GM12878 (cell line): ENCODE measurements at regions not wholly inside any gene's neighbourhood (a gene's known extent, or its start where the extent isn't known, plus 50 kb on each side); places are given as distances from the start of the nearest gene placed in this dataset.

Experiments used
- ATAC-seq: fragments of 200-7000 bp; cut with Tn5 transposase; 3 replicates; pipeline ENCODE4 v1.9.1; 2020; ENCODE audit warnings: mild to moderate bottlenecking, moderate library complexity
- BruUV-seq: library from RNA; stranded (reverse); fragments of 400-500 nt; replicated peaks from 2 replicates; lab custom pipeline; 2021; lab: Mats Ljungman, UMichigan
- CTCF ChIA-PET: fragments of 300-600 bp; sonication (Branson Sonifier 250); formaldehyde crosslinking; extraction: SDS; loops from one replicate; lab custom pipeline; 2021; ENCODE audit warnings: inconsistent platforms; lab: Yijun Ruan, JAX
- POLR2A ChIA-PET: fragments of 350-600 bp; formaldehyde crosslinking; extraction: SDS; loops from one replicate; lab custom pipeline; 2021; ENCODE audit warnings: inconsistent platforms; lab: Charles Lee
- RAD21 ChIA-PET: fragments of 300-600 bp; sonication (Branson Sonifier 250); formaldehyde crosslinking; loops from one replicate; lab custom pipeline; 2023; ENCODE audit warnings: antibody characterized with exemption; ENCODE audit not compliant: unreplicated experiment; lab: Charles Lee
- SMC1A ChIA-PET: fragments of 300-600 bp; sonication (Branson Sonifier 250); formaldehyde crosslinking; loops from one replicate; lab custom pipeline; 2023; ENCODE audit not compliant: unreplicated experiment, uncharacterized antibody; lab: Charles Lee
- DNase-seq: peaks from one replicate; pipeline ENCODE4 v3.0.0-alpha.2; 2011; ENCODE audit warnings: low read depth, low spot score
- FAIRE-seq: peaks from 3 replicates; lab custom pipeline; 2011; peaks lifted over from hg19 to GRCh38; lab: Jason Lieb, UNC
- H2AFZ ChIP-seq: 2 replicates; pipeline ENCODE4 v1.6.0; 2011; ENCODE audit warnings: low read depth, low read length, control low read depth; ENCODE audit not compliant: control insufficient read depth
- H3K27ac ChIP-seq: 2 replicates; pipeline ENCODE4 v1.5.1; 2011; ENCODE audit warnings: control low read depth; ENCODE audit not compliant: control insufficient read depth, insufficient read depth
- H3K27me3 ChIP-seq, 2 experiments: replicated peaks in 1 of 2; 2 replicates each; pipeline versions ENCODE4 v1.6.0 to v1.6.1; 2011; ENCODE audit warnings: low read length in 1 of 2; ENCODE audit not compliant: control insufficient read depth in 2 of 2, insufficient read depth in 2 of 2
- H3K36me3 ChIP-seq, 2 experiments: 2 replicates each; pipeline ENCODE4 v1.5.1; 2011; ENCODE audit warnings: low read length in 1 of 2; ENCODE audit not compliant: control insufficient read depth in 2 of 2, insufficient read depth in 2 of 2
- H3K4me1 ChIP-seq: 2 replicates; pipeline ENCODE4 v1.6.1; 2011; ENCODE audit warnings: mild to moderate bottlenecking, low read length, moderate library complexity, mixed read lengths; ENCODE audit not compliant: control insufficient read depth, insufficient read depth
- H3K4me2 ChIP-seq: 2 replicates; pipeline ENCODE4 v1.6.0; 2011; ENCODE audit warnings: control low read depth; ENCODE audit not compliant: control insufficient read depth, insufficient read depth
- H3K4me3 ChIP-seq: fragments of 200-600 bp; sonication (generic); 2 replicates; pipeline ENCODE4 v1.5.1; 2016
- H3K79me2 ChIP-seq: 2 replicates; pipeline ENCODE4 v1.6.0; 2011; ENCODE audit warnings: low read length; ENCODE audit not compliant: control insufficient read depth, insufficient read depth
- H3K9ac ChIP-seq: 2 replicates; pipeline ENCODE4 v1.8.0; 2011; ENCODE audit warnings: low read length, control low read depth, mixed read lengths; ENCODE audit not compliant: control insufficient read depth, insufficient read depth
- H3K9me3 ChIP-seq: replicated peaks from 3 replicates; pipeline ENCODE4 v1.5.1; 2011; ENCODE audit warnings: mild to moderate bottlenecking, low read length; ENCODE audit not compliant: control insufficient read depth, insufficient read depth
- H4K20me1 ChIP-seq: 2 replicates; pipeline ENCODE4 v1.6.0; 2011; ENCODE audit not compliant: control insufficient read depth, insufficient read depth
- ASH2L ChIP-seq: fragments of 300-600, 200-600 bp; sonication (generic); IDR thresholded peaks from 2 replicates; pipeline ENCODE4 v1.6.1; 2017; ENCODE audit warnings: low read depth, mild to moderate bottlenecking, borderline replicate concordance
- DPF2 ChIP-seq: fragments of 450-650 bp; IDR thresholded peaks from 2 replicates; pipeline ENCODE4 v1.6.1; 2017; ENCODE audit warnings: mild to moderate bottlenecking
- GATAD2B ChIP-seq: fragments of 450-650 bp; conservative IDR thresholded peaks from 2 replicates; pipeline ENCODE4 v1.6.1; 2017; ENCODE audit warnings: low read depth, mild to moderate bottlenecking, moderate library complexity
- NFYA ChIP-seq: IDR thresholded peaks from 2 replicates; pipeline ENCODE4 v1.6.1; 2011; ENCODE audit warnings: low read depth, mild to moderate bottlenecking, low read length, improper control_type of control experiment, borderline replicate concordance
- POLR2AphosphoS2 ChIP-seq: IDR thresholded peaks from 2 replicates; pipeline ENCODE4 v1.6.1; 2011; ENCODE audit warnings: low read depth, mild to moderate bottlenecking, low read length, improper control_type of control experiment, moderate library complexity
- ZNF24 ChIP-seq: fragments of 450-650 bp; IDR thresholded peaks from 2 replicates; pipeline ENCODE4 v1.6.1; 2017; ENCODE audit warnings: antibody characterized with exemption, mild to moderate bottlenecking
- WGBS: methylation state at CpG from one replicate; pipeline ENCODE4 v1.1.6; 2016; ENCODE audit warnings: low lambda C conversion rate; ENCODE audit not compliant: insufficient replicate concordance, insufficient coverage; ENCODE audit errors: missing lambda C conversion rate; 5-methylcytosine and 5-hydroxymethylcytosine counted together
- in situ Hi-C: fragments of 300-500 bp; cut with MboI; formaldehyde crosslinking; loops from 9 replicates; pipeline ENCODE4 v1.14.3; 2018; ENCODE audit warnings: mixed read lengths
- intact Hi-C: fragments of 100-400 bp; cut with micrococcal nuclease; formaldehyde crosslinking; loops from one replicate; pipeline ENCODE4 v1.14.2; 2022; ENCODE audit not compliant: unreplicated experiment
- TF ChIP-seq, protein P1 (sequence below): fragments of 450-650 bp; IDR thresholded peaks from 2 replicates; pipeline ENCODE4 v1.6.1; 2016; ENCODE audit warnings: mild to moderate bottlenecking
- TF ChIP-seq, protein P2 (sequence below): IDR thresholded peaks from 2 replicates; pipeline ENCODE4 v1.6.1; 2011; ENCODE audit warnings: borderline replicate concordance, low read depth, mild to moderate bottlenecking, moderate library complexity, mixed read lengths, low read length; ENCODE audit not compliant: insufficient read depth; ENCODE audit errors: extremely low read length
- TF ChIP-seq, protein P3 (sequence below), 3 experiments: IDR thresholded peaks in 2 of 3; conservative IDR thresholded peaks in 1 of 3; 2 replicates each; pipeline ENCODE4 v1.5.1; 2011; ENCODE audit warnings: low read depth in 3 of 3, low read length in 3 of 3, mild to moderate bottlenecking in 3 of 3, control low read depth in 2 of 3, moderate library complexity in 2 of 3, inconsistent platforms in 1 of 3, mixed read lengths in 1 of 3; ENCODE audit not compliant: control insufficient read depth in 2 of 3, insufficient read depth in 1 of 3; ENCODE audit errors: extremely low read depth in 1 of 3

DNA sequence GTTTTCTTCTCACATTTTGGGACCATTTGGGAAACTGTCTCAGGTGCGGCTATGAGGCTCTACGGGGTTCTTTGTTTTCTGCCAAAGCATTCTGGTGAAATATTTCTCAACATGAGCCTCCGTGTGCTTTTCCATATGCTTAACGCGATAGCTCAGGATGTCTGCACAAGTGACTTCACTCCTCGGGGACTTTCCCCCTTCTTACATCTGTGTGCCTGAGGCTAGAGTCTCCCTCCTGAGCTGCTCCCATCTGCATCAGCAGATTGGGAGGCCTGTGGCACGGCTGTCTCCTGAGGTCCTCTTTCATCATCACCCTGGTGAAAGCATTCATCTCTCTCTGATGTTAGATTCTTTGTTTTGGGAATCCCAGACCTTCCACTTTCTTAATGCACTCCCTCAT is 1190.9 kb downstream of the TYW1 start:
- in situ Hi-C loops: no loop called here

DNA sequence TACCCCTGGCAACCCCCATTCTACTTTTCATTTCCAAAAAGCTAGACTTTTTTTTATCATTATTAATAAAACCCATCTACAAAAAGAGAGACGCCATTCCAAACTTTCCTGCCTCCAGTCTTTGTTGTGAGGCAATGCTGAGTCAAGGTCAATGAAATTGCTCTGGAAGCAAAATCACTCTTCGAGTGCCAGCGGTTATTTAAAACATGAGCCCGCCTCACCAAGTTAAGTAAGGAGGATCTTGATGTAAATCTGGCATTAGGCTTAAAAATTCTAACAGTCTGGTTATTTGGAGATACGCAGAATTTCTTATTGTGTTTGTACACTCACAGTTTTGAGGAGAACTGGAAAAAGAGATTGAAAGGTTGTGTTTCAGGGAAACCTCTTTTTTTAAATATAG is 1196.3 kb downstream of the TYW1 start:
- intact Hi-C loops: no loop called here
- WGBS: 27% methylated on average over 5 of the region's 5 CpGs
- H3K4me1 ChIP-seq: no peaks in the 10 kb centered on the region
- POLR2A ChIA-PET: no interaction called here
- DNase-seq (no peak), ATAC-seq (no peak), FAIRE-seq (no peak)
- no peaks in the 10 kb centered on the region for H3K9me3 ChIP-seq
- no peaks in the 10 kb centered on the region for H4K20me1 ChIP-seq
- no peak for TF ChIP-seq GATAD2B
- TF ChIP-seq, protein P1, sequence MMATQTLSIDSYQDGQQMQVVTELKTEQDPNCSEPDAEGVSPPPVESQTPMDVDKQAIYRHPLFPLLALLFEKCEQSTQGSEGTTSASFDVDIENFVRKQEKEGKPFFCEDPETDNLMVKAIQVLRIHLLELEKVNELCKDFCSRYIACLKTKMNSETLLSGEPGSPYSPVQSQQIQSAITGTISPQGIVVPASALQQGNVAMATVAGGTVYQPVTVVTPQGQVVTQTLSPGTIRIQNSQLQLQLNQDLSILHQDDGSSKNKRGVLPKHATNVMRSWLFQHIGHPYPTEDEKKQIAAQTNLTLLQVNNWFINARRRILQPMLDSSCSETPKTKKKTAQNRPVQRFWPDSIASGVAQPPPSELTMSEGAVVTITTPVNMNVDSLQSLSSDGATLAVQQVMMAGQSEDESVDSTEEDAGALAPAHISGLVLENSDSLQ: no peak
- TF ChIP-seq DPF2: no peak
- no peak for TF ChIP-seq ASH2L
- TF ChIP-seq POLR2AphosphoS2: no peak
- TF ChIP-seq ZNF24: no peak
- TF ChIP-seq, protein P2, sequence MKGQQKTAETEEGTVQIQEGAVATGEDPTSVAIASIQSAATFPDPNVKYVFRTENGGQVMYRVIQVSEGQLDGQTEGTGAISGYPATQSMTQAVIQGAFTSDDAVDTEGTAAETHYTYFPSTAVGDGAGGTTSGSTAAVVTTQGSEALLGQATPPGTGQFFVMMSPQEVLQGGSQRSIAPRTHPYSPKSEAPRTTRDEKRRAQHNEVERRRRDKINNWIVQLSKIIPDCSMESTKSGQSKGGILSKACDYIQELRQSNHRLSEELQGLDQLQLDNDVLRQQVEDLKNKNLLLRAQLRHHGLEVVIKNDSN: no peak
- TF ChIP-seq NFYA: no peak
- H3K9ac ChIP-seq: no peak overlapping the region
- H3K27me3 ChIP-seq: no peaks in the 10 kb centered on the region
- no peak overlapping the region for H3K4me2 ChIP-seq
- no peaks in the 10 kb centered on the region for H3K79me2 ChIP-seq
- in situ Hi-C loops: no loop called here
- RAD21 ChIA-PET: no interaction called here
- CTCF ChIA-PET: no interaction called here
- no peak overlapping the region for H3K27ac ChIP-seq
- no peaks in the 10 kb centered on the region for H3K36me3 ChIP-seq
- H2AFZ ChIP-seq: no peak overlapping the region
- BruUV-seq: no TSS peak
- H3K4me3 ChIP-seq: no peak overlapping the region
- SMC1A ChIA-PET: no interaction called here

More for the DNA sequence above, 1190.9 kb downstream of the TYW1 start:
- H3K4me3 ChIP-seq: no peak overlapping the region
- RAD21 ChIA-PET: no interaction called here
- DNase-seq: no peak
- no TSS peak for BruUV-seq
- no peak overlapping the region for H3K27ac ChIP-seq
- POLR2A ChIA-PET: no interaction called here
- no peaks in the 10 kb centered on the region for H3K36me3 ChIP-seq
- TF ChIP-seq, protein P3, sequence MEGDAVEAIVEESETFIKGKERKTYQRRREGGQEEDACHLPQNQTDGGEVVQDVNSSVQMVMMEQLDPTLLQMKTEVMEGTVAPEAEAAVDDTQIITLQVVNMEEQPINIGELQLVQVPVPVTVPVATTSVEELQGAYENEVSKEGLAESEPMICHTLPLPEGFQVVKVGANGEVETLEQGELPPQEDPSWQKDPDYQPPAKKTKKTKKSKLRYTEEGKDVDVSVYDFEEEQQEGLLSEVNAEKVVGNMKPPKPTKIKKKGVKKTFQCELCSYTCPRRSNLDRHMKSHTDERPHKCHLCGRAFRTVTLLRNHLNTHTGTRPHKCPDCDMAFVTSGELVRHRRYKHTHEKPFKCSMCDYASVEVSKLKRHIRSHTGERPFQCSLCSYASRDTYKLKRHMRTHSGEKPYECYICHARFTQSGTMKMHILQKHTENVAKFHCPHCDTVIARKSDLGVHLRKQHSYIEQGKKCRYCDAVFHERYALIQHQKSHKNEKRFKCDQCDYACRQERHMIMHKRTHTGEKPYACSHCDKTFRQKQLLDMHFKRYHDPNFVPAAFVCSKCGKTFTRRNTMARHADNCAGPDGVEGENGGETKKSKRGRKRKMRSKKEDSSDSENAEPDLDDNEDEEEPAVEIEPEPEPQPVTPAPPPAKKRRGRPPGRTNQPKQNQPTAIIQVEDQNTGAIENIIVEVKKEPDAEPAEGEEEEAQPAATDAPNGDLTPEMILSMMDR (IDR thresholded peaks at IDR 0.05 in 2 of 3, conservative IDR thresholded peaks at IDR 0.05 in 1 of 3; ENCODE audit: control insufficient read depth in 2 of 3, extremely low read depth in 1 of 3, insufficient read depth in 1 of 3, low read depth in 3 of 3, low read length in 3 of 3): no peak
- intact Hi-C loops: no loop called here
- H4K20me1 ChIP-seq: no peaks in the 10 kb centered on the region
- H3K4me2 ChIP-seq: no peak overlapping the region
- H3K27me3 ChIP-seq: no peaks in the 10 kb centered on the region
- no peak overlapping the region for H2AFZ ChIP-seq
- H3K9ac ChIP-seq: no peak overlapping the region
- no peak for ATAC-seq
- H3K4me1 ChIP-seq: no peaks in the 10 kb centered on the region
- 53% methylated on average over 7 of the region's 7 CpGs for WGBS
- H3K79me2 ChIP-seq: no peaks in the 10 kb centered on the region
- SMC1A ChIA-PET: no interaction called here
- no peak for FAIRE-seq
- no peaks in the 10 kb centered on the region for H3K9me3 ChIP-seq
- CTCF ChIA-PET: no interaction called here
